Stimulated activated naive CD8-positive, alpha-beta T cell treated with anti-CD3 and anti-CD28 coated beads, Interleukin-15, Interleukin-2, amounts not matched to agents 100 ng/mL and 50 ng/mL, for 24 hours (primary cell): ENCODE measurements at regions not wholly inside any gene's neighbourhood (a gene's known extent, or its start where the extent isn't known, plus 50 kb on each side); places are given as distances from the start of the nearest gene placed in this dataset.

Source experiments
- H3K27ac Mint-ChIP-seq: one replicate; pipeline ENCODE4 v1.8.0; 2021; ENCODE audit warnings: mild to moderate bottlenecking, mixed read lengths
- H3K27me3 Mint-ChIP-seq: one replicate; pipeline ENCODE4 v1.8.0; 2021; ENCODE audit warnings: mixed read lengths
- H3K36me3 Mint-ChIP-seq: one replicate; pipeline ENCODE4 v1.8.0; 2021; ENCODE audit warnings: low read depth, mixed read lengths
- H3K4me1 Mint-ChIP-seq: one replicate; pipeline ENCODE4 v1.8.0; 2021; ENCODE audit warnings: low read depth, mixed read lengths
- H3K4me3 Mint-ChIP-seq: one replicate; pipeline ENCODE4 v1.8.0; 2021; ENCODE audit warnings: mild to moderate bottlenecking, mixed read lengths
- H3K9me3 Mint-ChIP-seq: one replicate; pipeline ENCODE4 v1.8.0; 2021; ENCODE audit warnings: mixed read lengths

DNA sequence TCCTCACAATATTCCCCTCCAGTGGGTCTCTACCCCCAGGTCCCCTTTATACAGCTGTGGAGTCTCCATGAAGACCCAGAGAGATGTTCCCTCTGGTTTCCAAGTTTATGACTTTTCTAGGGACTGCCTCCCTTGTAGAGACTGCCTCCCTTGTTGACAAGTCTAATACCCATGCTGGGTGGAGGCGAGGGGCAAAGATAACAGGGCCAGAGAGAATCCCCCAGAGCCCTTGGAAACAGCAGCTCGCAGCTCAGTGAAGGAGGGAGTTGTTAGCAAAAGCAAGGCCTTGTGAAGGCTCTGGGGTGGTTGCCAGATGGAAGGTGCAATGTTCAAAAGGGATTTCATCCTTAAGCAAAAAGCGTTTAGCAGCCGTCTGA is 75.0 kb upstream of the GATA6 start:
- Mint-ChIP-seq H3K27me3 (no peaks in the 10 kb centered on the region), H3K4me1 (no peaks in the 10 kb centered on the region), H3K27ac (no peak overlapping the region), H3K4me3 (no peak overlapping the region), H3K9me3 (no peaks in the 10 kb centered on the region), H3K36me3 (no peaks in the 10 kb centered on the region)

- Mint-ChIP-seq H3K4me3 (no peak overlapping the region), H3K36me3 (no peaks in the 10 kb centered on the region), H3K9me3 (no peaks in the 10 kb centered on the region), H3K4me1 (no peaks in the 10 kb centered on the region), H3K27me3 (no peaks in the 10 kb centered on the region), H3K27ac (no peak overlapping the region)
Observed at GRCh38 chr18:22098563-22098989, 70.8 kb upstream of the GATA6 start.

DNA sequence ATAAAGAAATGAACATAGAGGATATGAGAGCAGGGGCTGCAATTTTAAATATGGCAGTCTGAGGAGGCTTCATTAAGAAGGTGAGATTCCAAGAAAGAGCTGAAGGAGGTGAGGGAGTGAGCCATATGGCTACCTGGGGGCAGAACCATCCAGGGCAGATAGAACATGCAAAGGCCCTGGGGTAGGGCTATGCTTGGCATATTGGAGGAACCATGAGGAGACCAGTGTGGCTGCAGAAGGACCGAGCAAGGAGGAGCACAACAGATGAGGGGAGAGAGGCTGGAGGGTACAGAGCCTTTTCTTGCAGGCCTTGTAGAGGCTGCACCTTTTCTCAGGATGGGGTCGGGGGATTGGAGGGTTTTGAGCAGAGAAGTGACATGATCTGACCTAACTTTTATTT is 69.5 kb upstream of the GATA6 start:
- no peaks in the 10 kb centered on the region for H3K27me3 Mint-ChIP-seq
- no peaks in the 10 kb centered on the region for H3K9me3 Mint-ChIP-seq
- no peak overlapping the region for H3K4me3 Mint-ChIP-seq
- H3K36me3 Mint-ChIP-seq, result no peaks in the 10 kb centered on the region
- no peak overlapping the region for H3K27ac Mint-ChIP-seq
- no peaks in the 10 kb centered on the region for H3K4me1 Mint-ChIP-seq

DNA sequence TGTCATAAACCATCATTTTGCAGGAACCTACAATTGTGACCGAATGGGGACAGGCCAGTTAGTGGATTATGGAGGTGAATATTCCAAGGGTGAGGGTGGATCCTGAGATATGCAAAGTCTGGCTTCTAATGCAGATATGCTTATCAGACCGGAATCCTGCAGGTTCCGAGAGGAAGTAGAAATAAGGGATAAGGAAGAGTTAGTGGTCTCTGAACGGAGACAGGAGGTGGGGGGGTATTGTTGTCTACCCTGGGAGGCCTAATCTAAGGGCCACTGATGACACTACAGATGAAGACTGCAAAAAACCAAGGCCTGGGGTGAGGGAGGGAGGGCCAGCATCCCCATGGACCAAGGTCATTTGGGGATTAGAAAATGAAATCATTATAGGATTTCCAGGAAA is 67.7 kb upstream of the GATA6 start:
- peaks cover 4% of the 10 kb centered on the region for H3K27me3 Mint-ChIP-seq
- H3K9me3 Mint-ChIP-seq, result no peaks in the 10 kb centered on the region
- H3K36me3 Mint-ChIP-seq, result no peaks in the 10 kb centered on the region
- no peak overlapping the region for H3K4me3 Mint-ChIP-seq
- H3K27ac Mint-ChIP-seq, result no peak overlapping the region
- H3K4me1 Mint-ChIP-seq, result no peaks in the 10 kb centered on the region

GRCh38 chr18:22102953-22103646 is 66.3 kb upstream of the GATA6 start:
- Mint-ChIP-seq H3K4me3 (no peak overlapping the region), H3K27me3 (peaks cover 4% of the 10 kb centered on the region), H3K4me1 (no peaks in the 10 kb centered on the region), H3K27ac (no peak overlapping the region), H3K36me3 (no peaks in the 10 kb centered on the region), H3K9me3 (no peaks in the 10 kb centered on the region)

- H3K4me3 Mint-ChIP-seq, result no peak overlapping the region
- no peaks in the 10 kb centered on the region for H3K36me3 Mint-ChIP-seq
- peaks cover 4% of the 10 kb centered on the region for H3K27me3 Mint-ChIP-seq
- no peaks in the 10 kb centered on the region for H3K9me3 Mint-ChIP-seq
- no peaks in the 10 kb centered on the region for H3K4me1 Mint-ChIP-seq
- H3K27ac Mint-ChIP-seq, result no peak overlapping the region
Observed at GRCh38 chr18:22103647-22104031, 65.8 kb upstream of the GATA6 start.

- Mint-ChIP-seq H3K9me3 (no peaks in the 10 kb centered on the region), H3K27me3 (peaks cover 4% of the 10 kb centered on the region), H3K27ac (no peak overlapping the region), H3K36me3 (no peaks in the 10 kb centered on the region), H3K4me1 (no peaks in the 10 kb centered on the region), H3K4me3 (no peak overlapping the region)
Observed at GRCh38 chr18:22106536-22107292, 62.7 kb upstream of the GATA6 start.

DNA sequence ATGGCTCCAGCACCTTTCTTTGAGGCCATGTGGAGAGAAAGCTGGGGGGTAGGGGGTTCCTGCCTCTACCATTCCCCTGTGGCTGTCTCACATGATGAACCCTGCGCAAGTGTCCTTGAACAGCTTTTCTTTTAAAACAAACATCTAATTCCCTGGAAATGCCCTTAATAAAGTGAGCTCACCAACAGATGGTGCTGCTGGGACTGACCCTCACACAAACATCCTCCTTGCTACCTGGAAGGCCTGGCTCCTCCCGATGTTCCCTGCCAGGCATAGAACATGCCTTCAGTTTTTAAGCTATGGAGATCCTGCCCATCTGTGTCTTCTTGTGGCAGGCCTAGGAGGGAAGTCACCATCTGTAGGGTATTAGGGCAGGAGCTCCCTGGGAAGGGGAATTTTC is 60.7 kb upstream of the GATA6 start:
- H3K36me3 Mint-ChIP-seq, result no peaks in the 10 kb centered on the region
- H3K27ac Mint-ChIP-seq, result no peak overlapping the region
- no peaks in the 10 kb centered on the region for H3K9me3 Mint-ChIP-seq
- no peaks in the 10 kb centered on the region for H3K4me1 Mint-ChIP-seq
- peaks cover 4% of the 10 kb centered on the region for H3K27me3 Mint-ChIP-seq
- no peak overlapping the region for H3K4me3 Mint-ChIP-seq

- H3K27ac Mint-ChIP-seq, result no peak overlapping the region
- H3K9me3 Mint-ChIP-seq, result no peaks in the 10 kb centered on the region
- H3K27me3 Mint-ChIP-seq, result peaks cover 4% of the 10 kb centered on the region
- no peaks in the 10 kb centered on the region for H3K4me1 Mint-ChIP-seq
- no peak overlapping the region for H3K4me3 Mint-ChIP-seq
- H3K36me3 Mint-ChIP-seq, result no peaks in the 10 kb centered on the region
Observed at GRCh38 chr18:22109535-22109934, 59.9 kb upstream of the GATA6 start.

GRCh38 chr18:22110461-22110924 is 58.9 kb upstream of the GATA6 start:
- Mint-ChIP-seq H3K4me1 (no peaks in the 10 kb centered on the region), H3K27ac (no peak overlapping the region), H3K9me3 (no peaks in the 10 kb centered on the region), H3K27me3 (peaks cover 4% of the 10 kb centered on the region), H3K36me3 (no peaks in the 10 kb centered on the region), H3K4me3 (no peak overlapping the region)

DNA sequence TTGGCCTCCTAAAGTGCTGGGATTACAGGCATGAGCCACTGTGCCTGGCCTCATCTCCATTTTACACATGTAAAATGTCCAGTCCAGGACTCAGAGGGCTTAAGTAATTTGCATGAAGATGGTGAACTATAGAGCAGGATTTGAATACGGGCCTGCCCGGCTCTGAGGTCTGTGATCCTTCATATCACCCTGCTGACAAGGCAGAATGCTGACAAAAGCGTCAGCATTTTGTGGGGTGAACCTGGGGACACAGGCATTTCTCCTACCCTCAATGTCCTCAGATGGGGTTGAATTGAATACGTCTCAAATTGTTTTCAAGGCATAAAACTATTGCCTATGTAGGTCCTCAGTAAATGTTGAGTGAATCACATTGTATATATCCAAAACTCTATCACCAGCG is 57.2 kb upstream of the GATA6 start:
- no peaks in the 10 kb centered on the region for H3K27me3 Mint-ChIP-seq
- H3K27ac Mint-ChIP-seq, result no peak overlapping the region
- H3K9me3 Mint-ChIP-seq, result no peaks in the 10 kb centered on the region
- no peaks in the 10 kb centered on the region for H3K36me3 Mint-ChIP-seq
- H3K4me1 Mint-ChIP-seq, result no peaks in the 10 kb centered on the region
- H3K4me3 Mint-ChIP-seq, result no peak overlapping the region

DNA sequence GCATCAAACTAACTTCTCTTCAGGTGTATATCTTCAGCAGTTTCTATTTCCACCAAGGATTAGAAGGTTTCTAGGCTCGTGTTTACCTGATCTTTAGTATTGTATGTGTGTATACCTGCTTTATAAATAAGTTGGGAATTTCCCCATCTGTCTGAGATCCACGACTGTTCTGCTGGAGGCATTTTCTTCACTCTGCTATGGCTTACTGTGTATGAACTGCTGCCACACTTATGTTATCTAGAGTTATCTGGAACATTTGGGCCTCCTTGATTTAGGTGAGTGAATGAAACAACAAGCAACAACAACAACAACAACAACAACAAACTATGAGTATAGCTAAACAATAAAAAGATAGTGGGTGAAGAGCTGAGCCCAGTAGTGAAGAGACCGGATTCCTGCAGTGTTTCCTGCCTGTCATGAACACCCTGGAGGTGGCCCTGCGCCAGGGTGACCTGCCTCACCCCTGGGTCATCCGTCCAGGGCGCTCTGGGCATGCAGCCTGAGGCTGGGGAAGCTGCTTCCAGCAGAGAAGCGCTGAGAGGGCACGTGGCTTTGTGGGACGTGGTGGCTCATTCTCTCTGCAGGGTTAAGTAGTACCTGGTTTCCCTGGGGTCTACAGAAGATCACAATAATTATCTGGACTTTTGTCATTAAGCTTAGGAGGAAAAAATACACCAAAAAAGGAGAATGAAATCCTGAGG is 56.1 kb upstream of the GATA6 start:
- Mint-ChIP-seq H3K27me3 (peaks cover 3% of the 10 kb centered on the region), H3K27ac (no peak overlapping the region), H3K36me3 (no peaks in the 10 kb centered on the region), H3K4me1 (no peaks in the 10 kb centered on the region), H3K4me3 (no peak overlapping the region), H3K9me3 (no peaks in the 10 kb centered on the region)

DNA sequence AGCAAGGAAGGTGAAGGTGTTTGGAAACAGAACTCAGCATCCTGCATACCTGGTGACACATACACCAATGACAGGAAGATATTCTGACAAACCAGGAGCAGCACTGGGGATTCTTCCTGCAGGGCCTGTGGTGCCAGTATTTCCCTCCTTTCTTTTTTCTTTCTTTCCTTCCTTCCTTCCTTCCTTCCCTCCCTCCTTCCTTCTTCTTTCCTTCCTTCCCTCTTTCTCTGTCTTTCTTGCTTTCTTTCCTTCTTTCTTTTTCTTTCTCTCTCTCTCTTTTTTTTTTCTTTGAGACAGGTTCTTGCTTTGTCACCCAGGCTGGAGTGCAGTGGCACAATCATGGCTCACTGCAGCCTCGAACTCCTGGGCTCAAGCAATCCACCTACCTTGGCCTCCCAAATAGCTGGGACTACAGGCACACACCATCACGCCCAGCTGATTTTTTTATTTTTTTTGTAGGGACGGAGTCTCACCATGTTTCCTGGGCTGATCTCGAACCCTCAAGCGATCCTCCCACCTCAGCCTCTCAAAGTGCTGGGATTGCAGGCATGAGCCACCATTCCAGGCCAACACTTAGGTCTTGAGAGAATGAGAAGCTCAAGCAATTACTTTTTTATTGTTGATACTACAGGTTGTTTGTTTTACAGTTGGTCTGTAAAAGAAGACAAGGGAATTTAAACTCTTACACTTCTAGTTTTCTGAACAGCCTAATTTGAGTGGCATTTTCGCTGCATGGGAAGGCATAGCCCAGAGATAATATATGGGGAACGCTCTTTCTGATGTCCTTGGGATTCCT is 54.7 kb upstream of the GATA6 start:
- Mint-ChIP-seq H3K9me3 (no peaks in the 10 kb centered on the region), H3K36me3 (no peaks in the 10 kb centered on the region)

GRCh38 chr18:22115573-22115972 is 53.8 kb upstream of the GATA6 start:
- Mint-ChIP-seq H3K27me3 (peaks cover 3% of the 10 kb centered on the region), H3K4me1 (no peaks in the 10 kb centered on the region), H3K27ac (no peak overlapping the region), H3K4me3 (no peak overlapping the region), H3K9me3 (no peaks in the 10 kb centered on the region), H3K36me3 (no peaks in the 10 kb centered on the region)

More for the DNA sequence above, 54.7 kb upstream of the GATA6 start:
- H3K27ac Mint-ChIP-seq, result no peak overlapping the region
- H3K4me1 Mint-ChIP-seq, result no peaks in the 10 kb centered on the region
- H3K27me3 Mint-ChIP-seq, result peaks cover 3% of the 10 kb centered on the region
- no peak overlapping the region for H3K4me3 Mint-ChIP-seq
